Muscle layer of colon (tissue), 2 donors: ENCODE measurements at regions not wholly inside any gene's neighbourhood (a gene's known extent, or its start where the extent isn't known, plus 50 kb on each side); places are given as distances from the start of the nearest gene placed in this dataset.

Source experiments
- H3K27ac ChIP-seq: one replicate; pipeline ENCODE4 v1.7.0; 2013; ENCODE audit warnings: low read depth, mild to moderate bottlenecking, low read length, moderate library complexity
- H3K27me3 ChIP-seq, 2 donors: one replicate each; pipeline ENCODE4 v1.7.0; 2013; ENCODE audit warnings: low read length in 2 of 2, mild to moderate bottlenecking in 2 of 2; ENCODE audit not compliant: insufficient read depth in 2 of 2, control insufficient read depth in 1 of 2
- H3K36me3 ChIP-seq: one replicate; pipeline ENCODE4 v1.7.0; 2013; ENCODE audit warnings: mild to moderate bottlenecking, low read length; ENCODE audit not compliant: insufficient read depth
- H3K4me1 ChIP-seq: one replicate; pipeline ENCODE4 v1.7.0; 2013; ENCODE audit warnings: mild to moderate bottlenecking, low read length; ENCODE audit not compliant: insufficient read depth
- H3K4me3 ChIP-seq, 2 donors: one replicate each; pipeline ENCODE4 v1.7.0; 2013; ENCODE audit warnings: low read length in 2 of 2, low read depth in 1 of 2, mild to moderate bottlenecking in 1 of 2, moderate library complexity in 1 of 2
- H3K9ac ChIP-seq: one replicate; pipeline ENCODE4 v1.7.0; 2013; ENCODE audit warnings: low read length
- H3K9me3 ChIP-seq: one replicate; pipeline ENCODE4 v1.7.0; 2013; ENCODE audit warnings: mild to moderate bottlenecking, low read length
- donor health status: abdominal sarcoma.
- donor health status: Adenocarcinoma of cecum.

- no peaks in the 10 kb centered on the region for H3K4me1 ChIP-seq
- H3K27me3 ChIP-seq = no peaks in the 10 kb centered on the region
- no peak overlapping the region for H3K4me3 ChIP-seq
- no peaks in the 10 kb centered on the region for H3K9me3 ChIP-seq
- no peaks in the 10 kb centered on the region for H3K36me3 ChIP-seq
- no peak overlapping the region for H3K27ac ChIP-seq
- no peak overlapping the region for H3K9ac ChIP-seq
Measured at GRCh38 chr12:77368379-77368778, 303.0 kb upstream of the E2F7 start.

- Histone ChIP-seq H3K4me1 (no peaks in the 10 kb centered on the region), H3K9ac (no peak overlapping the region), H3K36me3 (no peaks in the 10 kb centered on the region), H3K9me3 (no peaks in the 10 kb centered on the region), H3K27me3 (no peaks in the 10 kb centered on the region), H3K4me3 (no peak overlapping the region), H3K27ac (no peak overlapping the region)
Measured at GRCh38 chr12:77366616-77367015, 301.2 kb upstream of the E2F7 start.

GRCh38 chr12:77364400-77364799 lies 299.0 kb upstream of the E2F7 start:
- no peaks in the 10 kb centered on the region for H3K9me3 ChIP-seq

GRCh38 chr12:77362509-77363210 lies 297.3 kb upstream of the E2F7 start:
- H3K27me3 ChIP-seq = no peaks in the 10 kb centered on the region
- no peak overlapping the region for H3K27ac ChIP-seq
- H3K4me1 ChIP-seq = no peaks in the 10 kb centered on the region
- H3K9me3 ChIP-seq = no peaks in the 10 kb centered on the region
- H3K9ac ChIP-seq = no peak overlapping the region
- H3K4me3 ChIP-seq = no peak overlapping the region
- no peaks in the 10 kb centered on the region for H3K36me3 ChIP-seq

More at GRCh38 chr12:77364400-77364799, 299.0 kb upstream of the E2F7 start:
- no peaks in the 10 kb centered on the region for H3K4me1 ChIP-seq
- no peak overlapping the region for H3K9ac ChIP-seq
- H3K27me3 ChIP-seq = no peaks in the 10 kb centered on the region
- H3K27ac ChIP-seq = no peak overlapping the region
- no peaks in the 10 kb centered on the region for H3K36me3 ChIP-seq
- H3K4me3 ChIP-seq = no peak overlapping the region

- no peaks in the 10 kb centered on the region for H3K27me3 ChIP-seq
- no peaks in the 10 kb centered on the region for H3K36me3 ChIP-seq
- no peak overlapping the region for H3K9ac ChIP-seq
Measured at GRCh38 chr12:77357655-77358054, 292.3 kb upstream of the E2F7 start.

GRCh38 chr12:77354766-77355362 lies 289.5 kb upstream of the E2F7 start:
- H3K27ac ChIP-seq = no peak overlapping the region
- no peaks in the 10 kb centered on the region for H3K4me1 ChIP-seq

More at GRCh38 chr12:77357655-77358054, 292.3 kb upstream of the E2F7 start:
- Histone ChIP-seq H3K27ac (no peak overlapping the region), H3K4me3 (no peak overlapping the region), H3K9me3 (no peaks in the 10 kb centered on the region), H3K4me1 (no peaks in the 10 kb centered on the region)

GRCh38 chr12:77352946-77353345 lies 287.6 kb upstream of the E2F7 start:
- Histone ChIP-seq H3K27ac (no peak overlapping the region), H3K36me3 (no peaks in the 10 kb centered on the region), H3K27me3 (no peaks in the 10 kb centered on the region), H3K9me3 (no peaks in the 10 kb centered on the region), H3K4me3 (no peak overlapping the region), H3K9ac (no peak overlapping the region), H3K4me1 (no peaks in the 10 kb centered on the region)

More at GRCh38 chr12:77354766-77355362, 289.5 kb upstream of the E2F7 start:
- Histone ChIP-seq H3K4me3 (no peak overlapping the region), H3K9ac (no peak overlapping the region), H3K36me3 (no peaks in the 10 kb centered on the region), H3K27me3 (no peaks in the 10 kb centered on the region), H3K9me3 (no peaks in the 10 kb centered on the region)

- Histone ChIP-seq H3K9me3 (no peaks in the 10 kb centered on the region), H3K4me3 (no peak overlapping the region), H3K9ac (no peak overlapping the region), H3K36me3 (no peaks in the 10 kb centered on the region), H3K27ac (no peak overlapping the region), H3K4me1 (no peaks in the 10 kb centered on the region), H3K27me3 (no peaks in the 10 kb centered on the region)
Measured at GRCh38 chr12:77351860-77352259, 286.5 kb upstream of the E2F7 start.

- Histone ChIP-seq H3K27ac (no peak overlapping the region), H3K4me3 (no peak overlapping the region), H3K27me3 (no peaks in the 10 kb centered on the region), H3K9ac (no peak overlapping the region), H3K36me3 (no peaks in the 10 kb centered on the region), H3K9me3 (no peaks in the 10 kb centered on the region), H3K4me1 (no peaks in the 10 kb centered on the region)
Measured at GRCh38 chr12:77349689-77350370, 284.5 kb upstream of the E2F7 start.

GRCh38 chr12:77347017-77347416 lies 281.6 kb upstream of the E2F7 start:
- Histone ChIP-seq H3K27me3 (no peaks in the 10 kb centered on the region), H3K9me3 (no peaks in the 10 kb centered on the region), H3K4me1 (no peaks in the 10 kb centered on the region), H3K4me3 (no peak overlapping the region), H3K27ac (no peak overlapping the region), H3K9ac (no peak overlapping the region), H3K36me3 (no peaks in the 10 kb centered on the region)

- Histone ChIP-seq H3K27ac (no peak overlapping the region), H3K9ac (no peak overlapping the region), H3K36me3 (no peaks in the 10 kb centered on the region), H3K4me1 (no peaks in the 10 kb centered on the region), H3K27me3 (no peaks in the 10 kb centered on the region), H3K4me3 (no peak overlapping the region), H3K9me3 (no peaks in the 10 kb centered on the region)
Measured at GRCh38 chr12:77345336-77345735, 280.0 kb upstream of the E2F7 start.
